ENCODE measurements at regions not wholly inside any gene's neighbourhood (a gene's known extent, or its start where the extent isn't known, plus 50 kb on each side); places are given as distances from the start of the nearest gene placed in this dataset.
"Not testable (repeated sequence)": the region's sequence is repeated elsewhere in the genome, so short reads cannot be mapped to it uniquely, and the experiment has no call there.

DNA sequence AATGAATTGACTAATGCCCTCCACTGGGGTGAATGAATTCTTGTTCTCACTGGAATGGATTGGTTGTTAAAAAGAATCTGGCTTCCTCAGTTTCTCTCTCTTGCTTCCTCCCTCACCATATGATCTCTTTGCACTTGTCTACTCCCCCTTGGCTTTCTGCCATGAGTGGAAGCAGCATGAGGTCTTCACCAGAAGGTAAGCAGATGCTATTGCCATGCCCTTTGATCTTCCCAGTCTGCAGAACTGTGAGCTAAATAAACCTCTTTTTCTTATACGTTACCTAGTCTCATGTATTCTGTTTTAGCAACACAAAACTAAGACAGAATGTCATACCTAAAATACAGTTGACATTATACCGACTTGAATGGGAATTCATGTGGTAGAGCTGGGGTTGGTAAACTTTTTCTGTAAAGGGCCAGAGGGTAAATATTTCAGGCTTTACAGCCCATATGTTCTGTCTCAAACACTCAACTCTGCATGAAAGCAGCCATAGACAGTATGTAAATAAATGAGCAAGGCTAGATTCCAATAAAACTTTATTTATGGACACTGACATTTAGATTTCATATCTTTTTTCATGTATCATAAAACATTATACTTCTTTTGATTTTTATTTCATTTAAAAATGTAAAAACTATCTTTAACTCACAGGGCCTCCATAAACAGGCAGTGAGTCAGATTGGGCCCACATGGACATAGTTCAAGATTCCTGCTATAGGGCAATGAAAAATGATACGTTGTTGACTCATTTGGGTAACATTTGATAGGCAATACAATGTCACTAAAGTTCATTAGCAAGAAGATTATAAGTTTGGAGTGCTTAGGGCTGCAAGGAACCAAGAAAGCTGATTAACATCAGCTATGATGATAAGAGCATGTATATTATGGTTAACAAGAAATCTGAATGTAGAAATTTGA lies 79.4 kb upstream of the TLE4 start:
- DNase-seq = no peak

DNA sequence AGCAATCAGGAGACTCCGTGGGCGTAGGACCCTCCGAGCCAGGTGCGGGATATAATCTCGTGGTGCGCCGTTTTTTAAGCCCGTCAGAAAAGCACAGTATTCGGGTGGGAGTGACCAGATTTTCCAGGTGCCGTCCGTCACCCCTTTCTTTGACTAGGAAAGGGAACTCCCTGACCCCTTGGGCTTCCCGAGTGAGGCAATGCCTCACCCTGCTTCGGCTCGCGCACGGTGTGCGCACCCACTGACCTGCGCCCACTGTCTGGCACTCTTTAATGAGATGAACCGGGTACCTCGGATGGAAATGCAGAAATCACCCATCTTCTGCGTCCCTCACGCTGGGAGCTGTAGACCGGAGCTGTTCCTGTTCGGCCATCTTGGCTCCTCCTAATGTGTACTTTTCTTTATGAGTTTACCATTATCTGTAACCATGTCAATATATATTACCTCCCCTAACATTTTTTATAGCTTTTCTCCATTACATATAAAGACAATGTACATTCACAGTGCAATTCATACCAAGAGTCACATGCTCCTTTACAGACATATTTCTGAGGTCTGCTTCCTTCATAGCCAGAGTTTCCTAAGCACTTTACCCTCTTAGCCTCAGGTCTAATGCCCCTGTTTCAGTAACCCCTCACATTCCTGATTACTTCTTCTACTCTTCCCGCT lies 71.4 kb upstream of the TLE4 start:
- DNase-seq = not testable (repeated sequence)

DNA sequence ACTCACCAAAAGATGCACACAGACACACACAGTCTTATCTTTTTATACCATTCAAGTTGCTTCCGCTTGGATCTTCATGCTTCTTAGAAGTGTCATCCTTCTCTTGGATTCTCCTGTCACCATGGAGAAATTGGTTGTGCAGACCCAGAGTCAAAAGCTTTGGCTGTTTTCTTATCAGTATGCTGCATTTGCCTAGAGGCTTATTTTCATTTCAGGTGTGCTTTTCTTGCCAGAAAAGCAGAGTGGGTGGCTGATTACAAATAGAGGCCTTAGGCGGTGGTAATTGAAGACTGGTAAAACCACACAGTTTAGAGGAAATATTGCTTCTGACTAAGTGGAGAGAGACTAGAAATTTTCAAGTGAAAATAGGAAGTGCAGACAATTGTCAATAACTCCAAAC lies 70.2 kb upstream of the TLE4 start:
- DNase-seq = no peak

DNA sequence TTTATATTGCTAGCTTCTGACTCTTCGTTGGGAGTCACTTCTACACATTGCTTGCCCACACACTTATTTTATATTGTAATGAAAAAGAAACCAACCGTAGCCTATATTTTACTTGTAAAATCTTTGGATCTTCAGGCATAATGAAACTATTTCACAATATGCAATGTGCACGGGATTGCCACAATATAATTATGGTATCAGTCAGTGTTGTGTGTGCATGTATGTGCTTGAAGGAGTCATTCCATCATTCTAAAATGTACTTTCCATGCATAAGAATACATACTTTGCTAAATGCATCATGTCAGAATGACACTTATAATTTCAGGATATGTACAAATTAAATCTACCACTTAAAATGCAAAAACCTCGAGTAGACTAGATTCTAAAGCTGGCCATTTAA lies 64.0 kb upstream of the TLE4 start:
- DNase-seq = no peak

DNA sequence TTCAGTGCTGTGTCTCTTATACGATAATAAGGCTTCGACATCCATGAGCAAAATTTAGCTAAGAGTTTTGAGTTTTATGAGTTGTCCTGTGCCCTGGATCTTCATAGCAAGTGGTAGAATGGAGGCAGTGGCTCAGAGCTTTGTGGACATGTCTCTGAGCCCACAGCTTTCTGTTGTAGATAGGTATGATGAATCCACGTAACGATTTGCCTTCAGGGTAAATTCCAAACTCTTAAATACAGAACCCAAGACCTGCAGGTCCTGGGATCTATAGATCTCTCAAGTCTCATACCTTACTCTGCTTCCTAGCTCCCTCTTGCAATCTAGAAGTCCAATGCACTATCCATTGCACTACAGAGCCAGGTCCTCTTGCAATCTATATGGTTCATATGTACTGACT lies 59.5 kb upstream of the TLE4 start:
- DNase-seq = no peak
